HCT116 (cell line): ENCODE measurements at regions not wholly inside any gene's neighbourhood (a gene's known extent, or its start where the extent isn't known, plus 50 kb on each side); places are given as distances from the start of the nearest gene placed in this dataset.

Experiments used
- CBX3 ChIP-seq: IDR thresholded peaks from 2 replicates; pipeline ENCODE4 v1.6.1; 2012; ENCODE audit warnings: low read depth
- CTCF ChIP-seq, 3 experiments: fragments of 200-600 bp in 1 of 3; sonication (generic) in 1 of 3; IDR thresholded peaks in 2 of 3; conservative IDR thresholded peaks in 1 of 3; 2 replicates each; pipeline ENCODE4 v1.5.1; 2012 to 2017; ENCODE audit warnings: low read depth in 2 of 3, low read length in 2 of 3, antibody characterized with exemption in 1 of 3, borderline replicate concordance in 1 of 3, control low read depth in 1 of 3, mild to moderate bottlenecking in 1 of 3, mixed read lengths in 1 of 3, mixed run types in 1 of 3, moderate library complexity in 1 of 3; ENCODE audit not compliant: insufficient read depth in 1 of 3
- EGR1 ChIP-seq: IDR thresholded peaks from 2 replicates; pipeline ENCODE4 v1.6.1; 2012; ENCODE audit warnings: low read depth
- EZH2 ChIP-seq: fragments of 200-600 bp; sonication (generic); IDR thresholded peaks from 2 replicates; pipeline ENCODE4 v1.6.1; 2017; ENCODE audit warnings: antibody characterized with exemption, mixed run types
- EZH2phosphoT487 ChIP-seq: fragments of 200-600 bp; IDR thresholded peaks from 2 replicates; pipeline ENCODE4 v1.6.1; 2018; ENCODE audit warnings: antibody characterized with exemption, borderline replicate concordance
- FOSL1 ChIP-seq: IDR thresholded peaks from 2 replicates; pipeline ENCODE4 v1.6.1; 2012; ENCODE audit warnings: low read depth
- MAX ChIP-seq: IDR thresholded peaks from 2 replicates; pipeline ENCODE4 v1.6.1; 2012
- POLR2A ChIP-seq: IDR thresholded peaks from 2 replicates; pipeline ENCODE4 v1.7.0; 2011; ENCODE audit warnings: borderline replicate concordance; ENCODE audit not compliant: insufficient read depth, insufficient read length; ENCODE audit errors: extremely low read depth
- REST ChIP-seq: IDR thresholded peaks from 2 replicates; pipeline ENCODE4 v1.6.1; 2012; ENCODE audit warnings: low read depth
- SP1 ChIP-seq: IDR thresholded peaks from 2 replicates; pipeline ENCODE4 v1.6.1; 2012; ENCODE audit warnings: low read depth
- YY1 ChIP-seq: IDR thresholded peaks from 2 replicates; pipeline ENCODE4 v1.6.1; 2011; ENCODE audit warnings: low read length, low read depth, moderate library complexity, mild to moderate bottlenecking; ENCODE audit not compliant: insufficient replicate concordance; ENCODE audit errors: extremely low read depth
- ZFX ChIP-seq: fragments of 450-650 bp; IDR thresholded peaks from 2 replicates; pipeline ENCODE4 v1.6.1; 2017
- TF ChIP-seq, protein P1 (sequence below): IDR thresholded peaks from 2 replicates; pipeline ENCODE4 v1.6.1; 2012
- TF ChIP-seq, protein P2 (sequence below): IDR thresholded peaks from 2 replicates; pipeline ENCODE4 v1.6.1; 2011; ENCODE audit warnings: mild to moderate bottlenecking, low read length, moderate library complexity; ENCODE audit not compliant: insufficient replicate concordance; ENCODE audit errors: extremely low read depth

- TF ChIP-seq MAX = no peak
- TF ChIP-seq REST = no peak
- TF ChIP-seq POLR2A = no peak
- TF ChIP-seq, protein P1, sequence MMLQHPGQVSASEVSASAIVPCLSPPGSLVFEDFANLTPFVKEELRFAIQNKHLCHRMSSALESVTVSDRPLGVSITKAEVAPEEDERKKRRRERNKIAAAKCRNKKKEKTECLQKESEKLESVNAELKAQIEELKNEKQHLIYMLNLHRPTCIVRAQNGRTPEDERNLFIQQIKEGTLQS = no peak
- no peak for TF ChIP-seq CTCF (IDR thresholded peaks at IDR 0.05 in 2 of 3, conservative IDR thresholded peaks at IDR 0.05 in 1 of 3; ENCODE audit: borderline replicate concordance in 1 of 3, insufficient read depth in 1 of 3, low read depth in 2 of 3, low read length in 2 of 3)
- no peak for TF ChIP-seq FOSL1
- no peak for TF ChIP-seq EZH2
- TF ChIP-seq SP1 = no peak
- no peak for TF ChIP-seq EZH2phosphoT487
- no peak for TF ChIP-seq EGR1
- TF ChIP-seq, protein P2, sequence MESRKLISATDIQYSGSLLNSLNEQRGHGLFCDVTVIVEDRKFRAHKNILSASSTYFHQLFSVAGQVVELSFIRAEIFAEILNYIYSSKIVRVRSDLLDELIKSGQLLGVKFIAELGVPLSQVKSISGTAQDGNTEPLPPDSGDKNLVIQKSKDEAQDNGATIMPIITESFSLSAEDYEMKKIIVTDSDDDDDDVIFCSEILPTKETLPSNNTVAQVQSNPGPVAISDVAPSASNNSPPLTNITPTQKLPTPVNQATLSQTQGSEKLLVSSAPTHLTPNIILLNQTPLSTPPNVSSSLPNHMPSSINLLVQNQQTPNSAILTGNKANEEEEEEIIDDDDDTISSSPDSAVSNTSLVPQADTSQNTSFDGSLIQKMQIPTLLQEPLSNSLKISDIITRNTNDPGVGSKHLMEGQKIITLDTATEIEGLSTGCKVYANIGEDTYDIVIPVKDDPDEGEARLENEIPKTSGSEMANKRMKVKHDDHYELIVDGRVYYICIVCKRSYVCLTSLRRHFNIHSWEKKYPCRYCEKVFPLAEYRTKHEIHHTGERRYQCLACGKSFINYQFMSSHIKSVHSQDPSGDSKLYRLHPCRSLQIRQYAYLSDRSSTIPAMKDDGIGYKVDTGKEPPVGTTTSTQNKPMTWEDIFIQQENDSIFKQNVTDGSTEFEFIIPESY = no peak
- TF ChIP-seq YY1 = no peak
- no peak for TF ChIP-seq ZFX
- no peak for TF ChIP-seq CBX3
Measured at GRCh38 chr4:92199135-92199534, 104.6 kb upstream of the GRID2 start.
